GM12891 (cell line): ENCODE measurements at regions not wholly inside any gene's neighbourhood (a gene's known extent, or its start where the extent isn't known, plus 50 kb on each side); places are given as distances from the start of the nearest gene placed in this dataset.

Experiments
- PAX5 ChIP-seq: IDR thresholded peaks from 2 replicates; pipeline ENCODE4 v1.6.1; 2011; ENCODE audit warnings: low read length, moderate library complexity, mild to moderate bottlenecking; ENCODE audit not compliant: insufficient read depth, severe bottlenecking
- POLR2A ChIP-seq: IDR thresholded peaks from 2 replicates; pipeline ENCODE4 v1.6.1; 2011; ENCODE audit warnings: low read depth, low read length, control low read depth
- POLR2AphosphoS5 ChIP-seq: IDR thresholded peaks from 2 replicates; pipeline ENCODE4 v1.6.1; 2011; ENCODE audit warnings: low read depth, low read length, control low read depth
- POU2F2 ChIP-seq: IDR thresholded peaks from 2 replicates; pipeline ENCODE4 v1.6.1; 2011; ENCODE audit warnings: low read depth, mild to moderate bottlenecking, control low read depth, low read length, moderate library complexity
- SPI1 ChIP-seq: IDR thresholded peaks from 2 replicates; pipeline ENCODE4 v1.6.1; 2011; ENCODE audit warnings: low read depth, low read length, control low read depth
- TAF1 ChIP-seq: IDR thresholded peaks from 2 replicates; pipeline ENCODE4 v1.6.1; 2011; ENCODE audit warnings: low read depth, low read length, control low read depth

DNA sequence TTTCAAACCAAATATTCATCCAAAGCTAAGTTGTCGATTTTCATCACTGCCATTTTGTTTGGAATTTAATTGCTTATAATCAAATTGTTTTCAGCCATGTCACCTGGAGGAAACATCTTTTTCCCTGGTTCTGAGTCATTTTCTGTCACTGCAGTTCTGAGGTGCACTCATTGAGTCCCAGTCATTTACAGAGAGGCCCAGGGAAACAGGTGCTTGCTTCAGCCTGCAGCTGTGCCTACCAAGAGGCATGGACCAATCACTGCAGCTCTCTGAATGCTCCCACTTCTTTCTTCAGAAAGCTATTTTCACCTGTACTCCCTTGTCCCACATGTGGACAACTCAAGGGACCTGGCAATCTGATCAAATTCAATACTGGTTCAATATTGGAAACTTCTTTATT lies 308.1 kb downstream of the COG6 start:
- TF ChIP-seq POLR2A (no peak), POLR2AphosphoS5 (no peak), TAF1 (no peak), PAX5 (no peak), SPI1 (no peak), POU2F2 (no peak)
